Aorta (tissue), 5 donors: ENCODE measurements at regions not wholly inside any gene's neighbourhood (a gene's known extent, or its start where the extent isn't known, plus 50 kb on each side); places are given as distances from the start of the nearest gene placed in this dataset.
A peak's percentile ranks its signal among the peaks of the same experiment; 100 is the strongest.

Source experiments
- ATAC-seq: fragments of 200-7000 bp; cut with Tn5 transposase; one replicate; pipeline ENCODE4 v1.9.1; 2022; ENCODE audit warnings: moderate library complexity; ENCODE audit not compliant: low FRiP score
- DNase-seq, 2 donors: peaks; one replicate each; pipeline ENCODE4 v3.0.0-alpha.2; 2020
- H3K27ac ChIP-seq, 2 donors: one replicate each; pipeline ENCODE4 v1.5.1; 2013; ENCODE audit warnings: low read length in 2 of 2, mild to moderate bottlenecking in 2 of 2, moderate library complexity in 2 of 2, control low read depth in 1 of 2, inconsistent platforms in 1 of 2, low read depth in 1 of 2
- H3K27me3 ChIP-seq, 2 donors: one replicate each; pipeline ENCODE4 v1.6.1; 2013; ENCODE audit warnings: control low read depth in 1 of 2, low read length in 1 of 2, mild to moderate bottlenecking in 1 of 2, moderate library complexity in 1 of 2; ENCODE audit not compliant: insufficient read depth in 2 of 2, control insufficient read depth in 1 of 2
- H3K36me3 ChIP-seq, 2 donors: one replicate each; pipeline ENCODE4 v1.6.1; 2013; ENCODE audit warnings: control low read depth in 1 of 2, low read length in 1 of 2, mild to moderate bottlenecking in 1 of 2; ENCODE audit not compliant: insufficient read depth in 2 of 2, control insufficient read depth in 1 of 2
- H3K4me1 ChIP-seq, 2 donors: one replicate each; pipeline ENCODE4 v1.6.1; 2013; ENCODE audit warnings: low read length in 2 of 2, control low read depth in 1 of 2, mild to moderate bottlenecking in 1 of 2, moderate library complexity in 1 of 2; ENCODE audit not compliant: insufficient read depth in 2 of 2, control insufficient read depth in 1 of 2
- H3K4me3 ChIP-seq, 2 donors: one replicate each; pipeline ENCODE4 v1.5.1; 2013; ENCODE audit warnings: low read length in 2 of 2, control low read depth in 1 of 2, mild to moderate bottlenecking in 1 of 2
- H3K9me3 ChIP-seq: one replicate; pipeline ENCODE4 v1.6.1; 2013; ENCODE audit warnings: mild to moderate bottlenecking, low read length; ENCODE audit not compliant: control insufficient read depth
- WGBS, 2 donors: extraction: QIAGEN DNeasy Blood & Tissue Kit; methylation state at CpG; one replicate each; pipeline ENCODE4 v1.1.7; 2013; 5-methylcytosine and 5-hydroxymethylcytosine counted together
- intact Hi-C, 2 donors: fragments of 100-400 bp; cut with DNase I; formaldehyde crosslinking; loops; one replicate each; pipeline versions ENCODE4 v1.14.2 to v1.15.0; 2022
- donor health status: healthy with polysubstance abuse.
- donor health status: Bipolar disorder and iron deficiency.
- donor health status: DM: no; HTN: no; CAD: no.
- donor health status: DM: no; HTN: no; CAD: no.
- donor health status: DM: yes; HTN: yes; CAD: no.

- no peak for DNase-seq
- Histone ChIP-seq H3K4me3 (no peak overlapping the region), H3K4me1 (no peaks in the 10 kb centered on the region), H3K9me3 (no peaks in the 10 kb centered on the region), H3K27ac (no peak overlapping the region), H3K36me3 (no peaks in the 10 kb centered on the region), H3K27me3 (no peaks in the 10 kb centered on the region)
- no peak for ATAC-seq
- intact Hi-C loops, result no loop called here
- WGBS, 2 donors, result 60 to 63% methylated on average over 13 of the region's 13 CpGs
These were observed 64.8 kb downstream of the PDCL3 start for GRCh38 chr2:100627330-100628300.

GRCh38 chr2:100628506-100628905 lies 65.7 kb downstream of the PDCL3 start:
- DNase-seq, result no peak

DNA sequence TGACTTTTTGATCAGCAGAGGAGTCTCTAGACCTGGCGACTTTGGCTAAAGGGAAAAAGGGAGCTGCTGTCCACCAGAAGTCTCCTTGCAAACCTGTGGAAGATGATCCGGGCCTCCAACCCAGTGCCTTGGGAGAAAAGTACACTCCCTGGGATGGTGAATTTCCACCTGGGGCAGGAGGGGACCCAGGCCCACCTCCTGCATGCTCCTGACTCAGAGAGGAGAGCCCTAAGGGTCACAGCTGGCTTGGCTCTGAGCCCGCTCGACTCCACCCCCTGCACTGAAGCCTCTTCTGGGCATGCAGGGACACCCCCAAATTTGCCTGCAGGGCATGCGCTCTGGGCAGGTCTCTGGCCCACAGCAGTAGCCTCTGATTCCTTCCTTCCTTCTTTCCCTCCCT lies 66.5 kb downstream of the PDCL3 start:
- Histone ChIP-seq H3K36me3 (no peaks in the 10 kb centered on the region), H3K27ac (no peak overlapping the region), H3K4me3 (no peak overlapping the region), H3K4me1 (no peaks in the 10 kb centered on the region), H3K27me3 (no peaks in the 10 kb centered on the region), H3K9me3 (no peaks in the 10 kb centered on the region)
- DNase-seq (no peak), ATAC-seq (no peak)
- WGBS, 2 donors, result 90 to 92% methylated on average over 5 of the region's 5 CpGs
- intact Hi-C loops, result no loop called here

More at GRCh38 chr2:100628506-100628905, 65.7 kb downstream of the PDCL3 start:
- Histone ChIP-seq H3K27ac (no peak overlapping the region), H3K36me3 (no peaks in the 10 kb centered on the region), H3K4me3 (no peak overlapping the region), H3K4me1 (no peaks in the 10 kb centered on the region), H3K27me3 (no peaks in the 10 kb centered on the region), H3K9me3 (no peaks in the 10 kb centered on the region)
- WGBS, 2 donors, result 80% methylated on average over 13 of the region's 13 CpGs
- peak; percentile 21 for ATAC-seq
- intact Hi-C loops, result no loop called here

GRCh38 chr2:100630473-100630977 lies 67.7 kb downstream of the PDCL3 start:
- ATAC-seq (no peak), DNase-seq (no peak)
- Histone ChIP-seq H3K27me3 (no peaks in the 10 kb centered on the region), H3K4me3 (no peak overlapping the region), H3K4me1 (no peaks in the 10 kb centered on the region), H3K27ac (no peak overlapping the region), H3K36me3 (no peaks in the 10 kb centered on the region), H3K9me3 (no peaks in the 10 kb centered on the region)
- 77 to 83% methylated on average over 8 of the region's 8 CpGs for WGBS, 2 donors
- intact Hi-C loops, result no loop called here

DNA sequence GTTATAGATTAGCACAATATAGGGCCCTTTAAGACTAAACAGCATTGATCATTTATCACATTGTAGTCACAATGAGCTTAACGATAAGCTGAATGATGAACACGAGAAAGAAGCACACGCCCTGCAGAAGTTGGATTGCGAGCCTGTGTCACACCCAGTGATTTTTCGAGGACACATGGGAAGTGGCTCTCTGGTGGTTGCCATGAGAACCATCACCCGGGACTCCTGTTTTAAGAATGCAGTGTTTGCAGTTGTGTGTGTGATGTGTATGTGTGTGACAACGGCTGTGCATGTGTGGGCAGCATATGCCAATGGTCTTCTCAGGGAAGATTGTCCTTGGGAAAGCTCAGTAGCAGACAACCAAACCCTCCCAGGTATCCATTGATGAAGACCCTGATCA lies 69.2 kb downstream of the PDCL3 start:
- no peaks in the 10 kb centered on the region for H3K27me3 ChIP-seq
- H3K4me1 ChIP-seq, result no peaks in the 10 kb centered on the region
- no peak overlapping the region for H3K27ac ChIP-seq
- H3K9me3 ChIP-seq, result no peaks in the 10 kb centered on the region
- 78 to 87% methylated on average over 7 of the region's 7 CpGs for WGBS, 2 donors
- ATAC-seq, result no peak
- no peaks in the 10 kb centered on the region for H3K36me3 ChIP-seq
- H3K4me3 ChIP-seq, result no peak overlapping the region
- intact Hi-C loops, result no loop called here
- DNase-seq, result no peak

DNA sequence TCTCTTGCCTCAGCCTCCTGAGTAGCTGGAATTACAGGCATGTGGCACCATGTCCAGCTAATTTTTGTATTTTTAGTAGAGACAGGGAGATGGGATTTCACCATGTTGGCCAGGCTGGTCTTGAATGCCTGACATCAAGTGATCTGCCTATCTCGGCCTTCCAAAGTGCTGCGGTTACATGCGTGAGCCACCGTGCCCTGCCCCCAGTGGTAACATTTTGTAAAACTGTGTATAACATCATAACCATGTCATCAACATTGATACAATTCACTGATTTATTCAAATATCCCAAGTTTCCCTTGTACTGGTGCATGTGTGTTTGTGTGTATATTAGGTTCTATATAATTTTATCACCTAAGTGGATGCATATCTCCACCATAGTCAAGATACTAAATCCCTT lies 70.0 kb downstream of the PDCL3 start:
- Histone ChIP-seq H3K4me1 (no peaks in the 10 kb centered on the region), H3K4me3 (no peak overlapping the region), H3K27ac (no peak overlapping the region), H3K9me3 (no peaks in the 10 kb centered on the region), H3K36me3 (no peaks in the 10 kb centered on the region), H3K27me3 (no peaks in the 10 kb centered on the region)
- DNase-seq (no peak), ATAC-seq (no peak)
- intact Hi-C loops, result no loop called here
- 71 to 86% methylated on average over 4 of the region's 4 CpGs for WGBS, 2 donors

GRCh38 chr2:100639588-100640390 lies 77.0 kb downstream of the PDCL3 start:
- H3K9me3 ChIP-seq, result no peaks in the 10 kb centered on the region
- no peak overlapping the region for H3K4me3 ChIP-seq
- H3K27me3 ChIP-seq, result no peaks in the 10 kb centered on the region
- intact Hi-C loops, result no loop called here
- 74 to 75% methylated on average over 14 of the region's 14 CpGs for WGBS, 2 donors
- no peak for ATAC-seq
- DNase-seq, result no peak
- no peak overlapping the region for H3K27ac ChIP-seq
- H3K36me3 ChIP-seq, result no peaks in the 10 kb centered on the region
- no peaks in the 10 kb centered on the region for H3K4me1 ChIP-seq

DNA sequence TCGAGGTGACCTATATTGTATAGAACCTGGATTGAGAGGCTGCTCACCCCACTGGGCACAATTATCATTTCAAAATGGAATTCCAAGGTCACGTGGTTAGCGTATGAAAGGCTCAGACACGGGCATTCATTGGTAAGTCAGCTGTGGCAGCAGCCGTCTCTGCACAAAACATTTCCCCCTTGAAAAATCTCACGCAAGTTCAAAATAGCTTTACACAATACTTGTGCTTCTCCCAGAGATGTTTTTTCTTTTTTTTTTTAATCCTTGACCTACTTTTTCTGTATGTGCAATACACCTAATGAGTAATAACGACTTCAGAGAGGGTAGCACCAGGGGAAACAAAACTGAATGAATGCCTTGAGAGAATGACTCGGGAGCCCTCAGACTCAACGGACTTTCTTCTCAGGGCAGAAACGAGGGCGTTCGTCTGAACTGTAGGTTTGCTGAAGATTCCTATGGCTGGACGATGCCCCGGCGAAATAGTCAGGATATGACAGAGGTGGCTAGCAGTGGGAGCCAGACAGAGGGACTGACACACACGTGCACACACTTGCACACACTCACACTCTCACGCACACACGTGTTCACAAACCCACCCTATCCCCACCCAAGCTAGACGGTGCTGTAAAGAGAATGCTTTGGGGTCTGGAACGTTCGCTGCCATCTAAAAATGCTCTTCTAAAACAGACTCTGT lies 77.8 kb downstream of the PDCL3 start:
- H3K9me3 ChIP-seq, result no peaks in the 10 kb centered on the region
- no peaks in the 10 kb centered on the region for H3K36me3 ChIP-seq
- intact Hi-C loops, result no loop called here
- no peaks in the 10 kb centered on the region for H3K4me1 ChIP-seq
- H3K27ac ChIP-seq, result no peak overlapping the region
- 74 to 76% methylated on average over 21 of the region's 21 CpGs for WGBS, 2 donors
- ATAC-seq (no peak), DNase-seq (no peak)
- H3K27me3 ChIP-seq, result no peaks in the 10 kb centered on the region
- H3K4me3 ChIP-seq, result no peak overlapping the region
